ENCODE measurements at regions not wholly inside any gene's neighbourhood (a gene's known extent, or its start where the extent isn't known, plus 50 kb on each side); places are given as distances from the start of the nearest gene placed in this dataset.

- H3K4me3 ChIP-seq (ENCODE audit: low read depth, poor library complexity, severe bottlenecking), result no peak overlapping the region
- 93 to 100% methylated on average over 1 of the region's 1 CpG for WGBS, 2 donors
- intact Hi-C loops (cut with DNase I; ENCODE audit: low total_unique reads), result loop anchor here (5.0 kb wide), 1 partner anchor 894 kb away; the partner anchor contains the start of gene RGMA
- no peak for TF ChIP-seq CTCF (IDR thresholded peaks at IDR 0.05)
- TF ChIP-seq POLR2A (IDR thresholded peaks at IDR 0.05), result no peak
- no peak for DNase-seq (ENCODE audit: low spot score in 2 of 2)
Observed at GRCh38 chr15:93981706-93982105, 249.7 kb upstream of the MCTP2 start.

GRCh38 chr15:93980261-93980911 lies 251.0 kb upstream of the MCTP2 start:
- WGBS, 2 donors, result 33 to 42% methylated on average over 2 of the region's 2 CpGs
- no peak overlapping the region for H3K4me3 ChIP-seq (ENCODE audit: low read depth, poor library complexity, severe bottlenecking)
- DNase-seq (ENCODE audit: low spot score in 2 of 2), result no peak
- TF ChIP-seq POLR2A (IDR thresholded peaks at IDR 0.05), result no peak
- TF ChIP-seq CTCF (IDR thresholded peaks at IDR 0.05), result no peak
- intact Hi-C loops (cut with DNase I; ENCODE audit: low total_unique reads), result loop anchor here (5.0 kb wide), 1 partner anchor 893 kb away; the partner anchor contains the start of gene RGMA

GRCh38 chr15:93974804-93975481 lies 256.4 kb upstream of the MCTP2 start:
- 55 to 60% methylated on average over 6 of the region's 6 CpGs for WGBS, 2 donors
- no peak overlapping the region for H3K4me3 ChIP-seq (ENCODE audit: low read depth, poor library complexity, severe bottlenecking)
- TF ChIP-seq CTCF (IDR thresholded peaks at IDR 0.05), result no peak
- TF ChIP-seq POLR2A (IDR thresholded peaks at IDR 0.05), result no peak
- intact Hi-C loops (cut with DNase I; ENCODE audit: low total_unique reads), result no loop called here
- DNase-seq (ENCODE audit: low spot score in 2 of 2), result peak in 1 of 2 donors; percentile 42

- no peak overlapping the region for H3K4me3 ChIP-seq (ENCODE audit: low read depth, poor library complexity, severe bottlenecking)
- intact Hi-C loops (cut with DNase I; ENCODE audit: low total_unique reads), result no loop called here
- 56 to 63% methylated on average over 5 of the region's 5 CpGs for WGBS, 2 donors
- no peak for TF ChIP-seq POLR2A (IDR thresholded peaks at IDR 0.05)
- no peak for TF ChIP-seq CTCF (IDR thresholded peaks at IDR 0.05)
- DNase-seq (ENCODE audit: low spot score in 2 of 2), result peak; percentile 70 to 85
Observed at GRCh38 chr15:93973287-93973686, 258.1 kb upstream of the MCTP2 start.

GRCh38 chr15:93968773-93969172 lies 262.6 kb upstream of the MCTP2 start:
- H3K4me3 ChIP-seq (ENCODE audit: low read depth, poor library complexity, severe bottlenecking), result no peak overlapping the region
- no peak for DNase-seq (ENCODE audit: low spot score in 2 of 2)
- TF ChIP-seq POLR2A (IDR thresholded peaks at IDR 0.05) (no peak), CTCF (IDR thresholded peaks at IDR 0.05) (no peak)
- WGBS, 2 donors, result 83 to 90% methylated on average over 6 of the region's 6 CpGs
- intact Hi-C loops (cut with DNase I; ENCODE audit: low total_unique reads), result no loop called here
